Vagina (tissue), 2 donors: ENCODE measurements at regions not wholly inside any gene's neighbourhood (a gene's known extent, or its start where the extent isn't known, plus 50 kb on each side); places are given as distances from the start of the nearest gene placed in this dataset.

ENCODE experiments used
- CTCF ChIP-seq, 3 experiments: fragments of 450-650 bp in 2 of 3; fragments of 200-600 bp in 1 of 3; sonication (generic) in 1 of 3; IDR thresholded peaks; one replicate each; pipeline ENCODE4 v1.5.1; 2017 to 2019; ENCODE audit warnings: antibody characterized with exemption in 3 of 3, mild to moderate bottlenecking in 2 of 3, moderate library complexity in 2 of 3
- POLR2A ChIP-seq, 2 donors: fragments of 450-650 bp; IDR thresholded peaks; one replicate each; pipeline ENCODE4 v1.6.1; 2017; ENCODE audit warnings: antibody characterized with exemption in 2 of 2, mild to moderate bottlenecking in 2 of 2, moderate library complexity in 2 of 2

- TF ChIP-seq CTCF (IDR thresholded peaks at IDR 0.05) (no peak), POLR2A (IDR thresholded peaks at IDR 0.05) (no peak)
These were observed 110.1 kb downstream of the SUCNR1 start for GRCh38 chr3:151983538-151983937.
